ENCODE measurements at regions not wholly inside any gene's neighbourhood (a gene's known extent, or its start where the extent isn't known, plus 50 kb on each side); places are given as distances from the start of the nearest gene placed in this dataset.

- TF ChIP-seq POLR2A (IDR thresholded peaks at IDR 0.05; ENCODE audit: low read length), result no peak
- TF ChIP-seq GATA1 (IDR thresholded peaks at IDR 0.05; ENCODE audit: low read depth, low read length), result no peak
These were observed 388.4 kb downstream of the TFEC start for GRCh38 chr7:115642194-115642593.

Measured in erythroblast (primary cell).